Aorta (tissue), 5 donors: ENCODE measurements at regions not wholly inside any gene's neighbourhood (a gene's known extent, or its start where the extent isn't known, plus 50 kb on each side); places are given as distances from the start of the nearest gene placed in this dataset.

ENCODE experiments used
- ATAC-seq: fragments of 200-7000 bp; cut with Tn5 transposase; one replicate; pipeline ENCODE4 v1.9.1; 2022; ENCODE audit warnings: moderate library complexity; ENCODE audit not compliant: low FRiP score
- DNase-seq, 2 donors: peaks; one replicate each; pipeline ENCODE4 v3.0.0-alpha.2; 2020
- H3K27ac ChIP-seq, 2 donors: one replicate each; pipeline ENCODE4 v1.5.1; 2013; ENCODE audit warnings: low read length in 2 of 2, mild to moderate bottlenecking in 2 of 2, moderate library complexity in 2 of 2, control low read depth in 1 of 2, inconsistent platforms in 1 of 2, low read depth in 1 of 2
- H3K27me3 ChIP-seq, 2 donors: one replicate each; pipeline ENCODE4 v1.6.1; 2013; ENCODE audit warnings: control low read depth in 1 of 2, low read length in 1 of 2, mild to moderate bottlenecking in 1 of 2, moderate library complexity in 1 of 2; ENCODE audit not compliant: insufficient read depth in 2 of 2, control insufficient read depth in 1 of 2
- H3K36me3 ChIP-seq, 2 donors: one replicate each; pipeline ENCODE4 v1.6.1; 2013; ENCODE audit warnings: control low read depth in 1 of 2, low read length in 1 of 2, mild to moderate bottlenecking in 1 of 2; ENCODE audit not compliant: insufficient read depth in 2 of 2, control insufficient read depth in 1 of 2
- H3K4me1 ChIP-seq, 2 donors: one replicate each; pipeline ENCODE4 v1.6.1; 2013; ENCODE audit warnings: low read length in 2 of 2, control low read depth in 1 of 2, mild to moderate bottlenecking in 1 of 2, moderate library complexity in 1 of 2; ENCODE audit not compliant: insufficient read depth in 2 of 2, control insufficient read depth in 1 of 2
- H3K4me3 ChIP-seq, 2 donors: one replicate each; pipeline ENCODE4 v1.5.1; 2013; ENCODE audit warnings: low read length in 2 of 2, control low read depth in 1 of 2, mild to moderate bottlenecking in 1 of 2
- H3K9me3 ChIP-seq: one replicate; pipeline ENCODE4 v1.6.1; 2013; ENCODE audit warnings: mild to moderate bottlenecking, low read length; ENCODE audit not compliant: control insufficient read depth
- WGBS, 2 donors: extraction: QIAGEN DNeasy Blood & Tissue Kit; methylation state at CpG; one replicate each; pipeline ENCODE4 v1.1.7; 2013; 5-methylcytosine and 5-hydroxymethylcytosine counted together
- intact Hi-C, 2 donors: fragments of 100-400 bp; cut with DNase I; formaldehyde crosslinking; loops; one replicate each; pipeline versions ENCODE4 v1.14.2 to v1.15.0; 2022
- donor health status: healthy with polysubstance abuse.
- donor health status: Bipolar disorder and iron deficiency.
- donor health status: DM: no; HTN: no; CAD: no.
- donor health status: DM: no; HTN: no; CAD: no.
- donor health status: DM: yes; HTN: yes; CAD: no.

- no peaks in the 10 kb centered on the region for H3K27me3 ChIP-seq
- WGBS, 2 donors: 35 to 39% methylated on average over 3 of the region's 3 CpGs
- no peak for ATAC-seq
- intact Hi-C loops: no loop called here
- DNase-seq: no peak
- no peaks in the 10 kb centered on the region for H3K9me3 ChIP-seq
- no peaks in the 10 kb centered on the region for H3K4me1 ChIP-seq
- H3K27ac ChIP-seq: no peak overlapping the region
- H3K4me3 ChIP-seq: no peak overlapping the region
- H3K36me3 ChIP-seq: no peaks in the 10 kb centered on the region
Measured at GRCh38 chr9:27880156-27880555, 306.9 kb upstream of the C9orf72 start.

- ATAC-seq (no peak), DNase-seq (no peak)
- no peaks in the 10 kb centered on the region for H3K4me1 ChIP-seq
- no peak overlapping the region for H3K4me3 ChIP-seq
- no peaks in the 10 kb centered on the region for H3K9me3 ChIP-seq
- H3K27me3 ChIP-seq: no peaks in the 10 kb centered on the region
- WGBS, 2 donors: 67 to 76% methylated on average over 3 of the region's 3 CpGs
- no peak overlapping the region for H3K27ac ChIP-seq
- intact Hi-C loops: no loop called here
- no peaks in the 10 kb centered on the region for H3K36me3 ChIP-seq
Measured at GRCh38 chr9:27880635-27881034, 307.4 kb upstream of the C9orf72 start.

GRCh38 chr9:27888661-27889295 lies 315.5 kb upstream of the C9orf72 start:
- Histone ChIP-seq H3K4me3 (no peak overlapping the region), H3K27me3 (no peaks in the 10 kb centered on the region), H3K4me1 (no peaks in the 10 kb centered on the region), H3K36me3 (no peaks in the 10 kb centered on the region), H3K27ac (no peak overlapping the region), H3K9me3 (no peaks in the 10 kb centered on the region)
- DNase-seq (peak in 1 of 2 donors; percentile 23), ATAC-seq (no peak)
- intact Hi-C loops: no loop called here
- WGBS, 2 donors: 90 to 100% methylated on average over 2 of the region's 2 CpGs

GRCh38 chr9:27924502-27924901 lies 351.2 kb upstream of the C9orf72 start:
- Histone ChIP-seq H3K4me1 (no peaks in the 10 kb centered on the region), H3K4me3 (no peak overlapping the region), H3K27me3 (no peaks in the 10 kb centered on the region), H3K27ac (no peak overlapping the region), H3K9me3 (no peaks in the 10 kb centered on the region), H3K36me3 (no peaks in the 10 kb centered on the region)
- ATAC-seq (no peak), DNase-seq (no peak)
- 67 to 84% methylated on average over 1 of the region's 1 CpG for WGBS, 2 donors
- intact Hi-C loops: no loop called here

- no peaks in the 10 kb centered on the region for H3K4me1 ChIP-seq
- WGBS, 2 donors: 55 to 66% methylated on average over 4 of the region's 4 CpGs
- intact Hi-C loops: loop anchor here in 1 of 2 donors (5.0 kb wide), 1 partner anchor 41 kb away; no protein-coding TSS in a partner anchor
- ATAC-seq (no peak), DNase-seq (no peak)
- H3K4me3 ChIP-seq: no peak overlapping the region
- no peaks in the 10 kb centered on the region for H3K27me3 ChIP-seq
- H3K36me3 ChIP-seq: no peaks in the 10 kb centered on the region
- H3K27ac ChIP-seq: no peak overlapping the region
- H3K9me3 ChIP-seq: no peaks in the 10 kb centered on the region
Measured at GRCh38 chr9:27925815-27926214, 352.5 kb upstream of the C9orf72 start.

- Histone ChIP-seq H3K4me3 (no peak overlapping the region), H3K4me1 (no peaks in the 10 kb centered on the region), H3K36me3 (no peaks in the 10 kb centered on the region), H3K27me3 (no peaks in the 10 kb centered on the region), H3K9me3 (no peaks in the 10 kb centered on the region), H3K27ac (no peak overlapping the region)
- ATAC-seq (no peak), DNase-seq (no peak)
- intact Hi-C loops: loop anchor here in 1 of 2 donors (5.0 kb wide), 1 partner anchor 37 kb away; no protein-coding TSS in a partner anchor
- 42 to 43% methylated on average over 2 of the region's 2 CpGs for WGBS, 2 donors
Measured at GRCh38 chr9:27929841-27930240, 356.6 kb upstream of the C9orf72 start.

- no peaks in the 10 kb centered on the region for H3K9me3 ChIP-seq
- ATAC-seq (no peak), DNase-seq (no peak)
- H3K36me3 ChIP-seq: no peaks in the 10 kb centered on the region
- no peaks in the 10 kb centered on the region for H3K4me1 ChIP-seq
- 44 to 45% methylated on average over 6 of the region's 6 CpGs for WGBS, 2 donors
- H3K4me3 ChIP-seq: no peak overlapping the region
- no peak overlapping the region for H3K27ac ChIP-seq
- intact Hi-C loops: no loop called here
- no peaks in the 10 kb centered on the region for H3K27me3 ChIP-seq
Measured at GRCh38 chr9:27933210-27934025, 360.1 kb upstream of the C9orf72 start.

GRCh38 chr9:27934471-27934870 lies 361.2 kb upstream of the C9orf72 start:
- DNase-seq (no peak), ATAC-seq (no peak)
- WGBS, 2 donors: 49 to 65% methylated on average over 5 of the region's 5 CpGs
- Histone ChIP-seq H3K36me3 (no peaks in the 10 kb centered on the region), H3K9me3 (no peaks in the 10 kb centered on the region), H3K27ac (no peak overlapping the region), H3K4me3 (no peak overlapping the region), H3K27me3 (no peaks in the 10 kb centered on the region), H3K4me1 (no peaks in the 10 kb centered on the region)
- intact Hi-C loops: no loop called here

GRCh38 chr9:27939186-27939585 lies 365.9 kb upstream of the C9orf72 start:
- H3K4me3 ChIP-seq: no peak overlapping the region
- DNase-seq (no peak), ATAC-seq (no peak)
- intact Hi-C loops: no loop called here
- no peaks in the 10 kb centered on the region for H3K27me3 ChIP-seq
- 70 to 75% methylated on average over 2 of the region's 2 CpGs for WGBS, 2 donors
- no peaks in the 10 kb centered on the region for H3K9me3 ChIP-seq
- no peaks in the 10 kb centered on the region for H3K4me1 ChIP-seq
- H3K27ac ChIP-seq: no peak overlapping the region
- no peaks in the 10 kb centered on the region for H3K36me3 ChIP-seq
